ENCODE measurements at regions not wholly inside any gene's neighbourhood (a gene's known extent, or its start where the extent isn't known, plus 50 kb on each side); places are given as distances from the start of the nearest gene placed in this dataset.
"Not testable (repeated sequence)": the region's sequence is repeated elsewhere in the genome, so short reads cannot be mapped to it uniquely, and the experiment has no call there.

DNA sequence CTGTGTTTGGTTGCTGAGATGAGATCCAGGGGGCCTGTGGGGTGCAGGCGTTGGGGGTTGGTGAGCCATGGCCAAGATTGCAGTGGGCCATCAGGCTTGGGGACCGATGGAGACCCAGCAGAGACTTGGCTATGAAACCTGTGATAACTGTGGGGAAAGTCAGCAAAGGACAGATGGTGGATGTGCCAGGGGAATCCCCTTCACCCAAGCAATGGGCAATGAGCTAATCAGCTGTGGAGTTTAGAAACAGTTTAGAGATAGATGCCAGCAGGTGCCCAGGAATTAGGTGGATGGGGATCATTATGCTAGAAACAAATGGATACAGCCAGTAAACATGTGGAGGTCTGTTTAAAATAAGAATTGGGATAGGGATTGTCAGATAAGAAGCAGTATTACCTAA, 151.4 kb upstream of the FERD3L start:
- DNase-seq (ENCODE audit: low spot score), result no peak

DNA sequence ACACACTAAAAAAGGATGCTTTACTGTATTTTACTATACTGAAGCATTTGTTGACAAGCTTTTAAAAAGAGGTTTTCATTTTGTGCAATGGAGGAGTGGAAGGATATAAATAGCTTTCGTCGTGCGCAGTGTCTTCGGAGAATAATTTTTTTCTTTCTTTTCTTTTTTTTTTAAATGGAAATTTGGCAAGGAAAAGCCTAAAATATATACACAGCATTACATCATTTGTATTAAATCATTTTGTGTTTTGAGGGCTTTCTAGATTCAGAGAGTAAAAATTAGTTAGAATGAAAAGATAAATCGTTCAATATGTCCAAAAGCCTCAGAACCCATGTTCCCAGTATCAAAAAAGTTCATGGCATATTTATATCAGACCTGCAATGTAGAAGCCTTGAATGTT, 150.2 kb upstream of the FERD3L start:
- DNase-seq (ENCODE audit: low spot score), result no peak

DNA sequence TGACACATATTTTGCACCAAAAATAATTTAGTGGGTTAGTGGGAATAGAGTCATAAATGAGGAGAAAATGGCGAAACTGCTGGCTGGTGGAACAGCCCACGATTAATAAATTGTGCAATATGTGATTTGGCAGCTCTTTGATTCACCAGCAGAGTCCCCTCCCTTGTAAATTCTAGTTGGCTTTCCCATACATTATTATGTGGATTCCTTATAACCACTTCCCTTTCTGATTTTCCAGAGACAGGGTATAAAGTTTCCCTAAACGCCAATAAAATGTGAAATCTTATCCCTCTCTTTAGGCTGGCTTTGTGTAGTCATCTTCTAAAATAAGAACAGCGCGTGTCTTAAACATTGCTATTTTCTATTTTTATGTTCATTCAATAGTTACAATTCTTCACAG, 149.4 kb upstream of the FERD3L start:
- no peak for DNase-seq (ENCODE audit: low spot score)

DNA sequence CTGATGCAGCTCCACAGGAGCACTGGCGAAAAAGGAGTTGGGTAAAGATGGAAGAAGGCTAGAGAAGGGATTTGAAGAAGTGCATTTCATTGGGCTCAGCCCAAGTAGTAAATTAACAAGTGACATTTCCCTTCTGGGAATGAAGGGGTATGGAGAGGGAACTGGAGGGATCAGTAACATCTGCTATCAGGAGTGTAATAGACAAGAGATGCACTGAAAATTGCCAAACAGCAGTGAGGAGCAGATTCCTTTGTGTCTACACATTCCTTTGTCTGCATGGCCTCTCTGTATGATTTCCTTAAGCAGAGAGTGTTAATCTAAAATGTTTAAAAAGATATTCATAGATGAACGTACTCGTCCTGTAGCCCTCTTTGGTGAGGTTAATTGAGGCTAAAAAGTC, 148.2 kb upstream of the FERD3L start:
- no peak for DNase-seq (ENCODE audit: low spot score)

DNA sequence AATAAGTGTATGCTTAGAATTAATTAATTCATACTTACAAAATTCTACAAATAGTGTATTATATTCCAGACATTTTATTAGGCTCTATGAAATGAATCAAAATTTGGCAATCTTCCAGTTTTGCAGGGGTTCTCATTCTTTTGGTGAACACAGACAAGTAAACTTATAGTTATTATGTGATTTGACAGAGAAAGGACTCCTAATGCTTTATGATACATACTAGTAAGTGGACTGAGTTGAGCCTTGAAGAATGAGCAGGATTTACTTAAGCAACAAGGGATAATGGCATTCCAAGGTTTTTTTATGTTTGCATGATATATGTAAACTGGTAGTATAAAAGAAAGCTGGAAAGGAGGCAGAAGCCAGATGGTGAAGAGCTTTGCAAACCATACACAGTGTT, 145.7 kb upstream of the FERD3L start:
- DNase-seq (ENCODE audit: low spot score), result no peak

DNA sequence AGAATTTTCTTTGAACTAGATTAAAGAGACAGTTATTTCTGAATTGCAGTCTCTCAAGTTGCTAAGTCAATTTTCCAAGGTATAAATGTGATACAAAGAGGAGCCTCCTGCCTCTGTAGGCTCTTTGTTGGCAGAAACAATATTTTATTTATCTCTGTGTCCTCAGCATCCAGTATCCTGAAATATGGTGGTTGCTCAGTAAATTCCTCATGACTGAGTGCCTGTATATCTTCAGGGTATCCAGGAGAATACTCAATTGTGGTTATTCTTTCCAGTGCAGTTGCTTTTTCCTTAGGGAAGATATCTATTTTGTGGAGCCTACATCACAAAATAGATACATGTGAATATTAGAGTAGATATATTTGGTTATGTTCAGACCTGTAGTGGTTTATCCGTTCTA, 144.8 kb upstream of the FERD3L start:
- no peak for DNase-seq (ENCODE audit: low spot score)

DNA sequence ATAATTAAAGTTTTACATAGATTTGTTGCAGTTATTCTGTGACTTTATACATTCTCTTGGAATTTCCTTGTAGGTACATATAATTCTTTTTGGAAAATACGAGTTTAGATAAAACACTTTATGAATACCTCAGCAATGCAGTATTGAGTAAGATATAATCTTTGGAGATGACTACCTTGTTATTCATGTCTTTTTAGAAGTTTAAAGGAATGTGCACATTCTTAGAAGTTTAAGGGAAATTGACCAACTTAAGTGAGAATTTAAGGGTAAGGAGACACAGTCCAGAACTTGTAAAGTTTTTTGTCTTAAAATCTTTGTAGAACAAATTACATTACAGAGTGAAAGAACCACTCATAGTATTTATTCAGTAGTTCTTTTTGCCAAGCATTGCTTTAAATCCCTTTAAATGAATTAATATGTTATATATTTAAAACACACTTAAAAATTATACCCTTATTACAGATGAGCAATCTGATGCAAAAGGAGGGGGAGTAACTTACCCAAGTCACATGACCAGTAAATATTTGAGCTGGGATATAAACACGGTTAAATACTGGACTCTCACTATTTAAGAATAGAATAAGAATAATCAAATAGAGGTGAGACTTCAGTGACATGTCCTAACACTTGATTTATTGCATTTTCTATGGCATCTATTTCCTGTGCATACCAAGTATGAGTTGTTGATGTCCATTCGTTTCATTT, 139.5 kb upstream of the FERD3L start:
- DNase-seq (ENCODE audit: low spot score), result no peak

DNA sequence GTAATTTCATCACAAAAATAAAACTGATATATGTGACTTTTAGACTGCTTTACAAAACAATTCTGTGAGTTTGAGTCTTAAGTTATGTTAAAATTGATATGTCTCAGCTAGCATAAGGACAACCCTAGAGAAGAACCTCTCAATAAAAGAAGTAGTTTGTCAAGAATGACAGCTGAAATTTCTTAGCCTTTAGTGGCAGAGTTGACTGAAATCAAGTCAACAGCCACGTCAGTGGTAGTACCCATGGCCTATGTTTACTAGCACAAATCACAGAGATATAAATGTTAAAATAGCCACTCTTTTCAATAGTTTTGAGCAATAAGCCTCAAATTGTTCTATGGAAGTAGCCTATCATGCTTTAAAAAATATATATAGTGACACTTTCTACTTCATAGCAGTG, 138.9 kb upstream of the FERD3L start:
- no peak for DNase-seq (ENCODE audit: low spot score)

DNA sequence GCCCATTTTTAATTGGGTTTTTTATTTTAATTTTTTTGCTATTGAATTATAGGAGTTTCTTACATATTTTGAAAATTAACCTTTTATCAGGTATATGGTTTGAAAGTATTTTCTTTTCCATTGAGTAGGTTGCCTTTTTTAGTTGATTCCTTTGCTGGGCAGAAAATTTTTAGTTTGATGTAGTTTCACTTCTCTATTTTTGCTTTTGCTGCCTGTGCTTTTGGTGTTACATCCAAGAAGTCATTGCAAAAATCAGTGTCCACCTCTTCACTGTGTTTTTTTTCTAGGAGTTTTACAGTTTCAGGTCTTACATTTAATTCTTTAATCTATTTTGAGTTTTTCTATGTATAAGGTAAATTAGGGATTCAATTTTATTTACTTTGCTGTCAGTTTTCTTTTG, 129.8 kb upstream of the FERD3L start:
- no peak for DNase-seq (ENCODE audit: low spot score)

DNA sequence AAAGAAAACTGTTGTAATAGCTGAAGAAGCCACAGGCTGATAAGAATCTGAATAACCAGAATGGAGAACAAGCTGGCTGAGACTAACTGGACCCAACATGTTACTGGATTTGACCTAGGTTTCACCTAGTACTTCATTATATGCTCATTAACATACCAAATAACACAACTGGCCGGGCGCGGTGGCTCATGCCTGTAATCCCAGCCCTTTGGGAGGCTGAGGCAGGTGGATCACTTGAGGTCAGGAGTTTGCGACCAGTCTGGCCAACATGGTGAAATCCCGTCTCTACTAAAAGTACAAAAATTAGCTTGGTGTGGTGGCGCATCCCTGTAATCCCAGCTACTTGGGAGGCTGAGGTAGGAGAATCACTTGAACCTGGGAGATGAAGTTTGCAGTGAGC, 127.1 kb upstream of the FERD3L start:
- not testable (repeated sequence) for DNase-seq (ENCODE audit: low spot score)

DNA sequence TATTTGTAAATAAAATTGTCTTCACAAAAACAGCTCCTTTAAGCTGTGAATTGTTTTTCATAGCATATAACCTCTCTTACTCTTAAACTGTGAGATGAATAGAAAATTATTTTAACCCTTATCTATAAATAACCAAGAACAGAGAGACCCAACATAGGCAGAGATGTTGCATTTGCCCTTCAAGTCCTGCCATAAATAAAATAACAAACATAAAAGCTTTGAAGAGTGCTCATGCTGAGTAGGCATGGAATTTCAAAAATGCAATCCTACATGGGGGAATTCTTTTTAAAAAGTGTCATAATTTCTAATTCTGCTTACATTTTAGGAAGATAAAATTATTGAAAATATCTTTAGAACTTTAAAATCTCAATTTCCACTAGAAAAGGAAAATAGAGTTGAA, 124.1 kb upstream of the FERD3L start:
- no peak for DNase-seq (ENCODE audit: low spot score)

DNA sequence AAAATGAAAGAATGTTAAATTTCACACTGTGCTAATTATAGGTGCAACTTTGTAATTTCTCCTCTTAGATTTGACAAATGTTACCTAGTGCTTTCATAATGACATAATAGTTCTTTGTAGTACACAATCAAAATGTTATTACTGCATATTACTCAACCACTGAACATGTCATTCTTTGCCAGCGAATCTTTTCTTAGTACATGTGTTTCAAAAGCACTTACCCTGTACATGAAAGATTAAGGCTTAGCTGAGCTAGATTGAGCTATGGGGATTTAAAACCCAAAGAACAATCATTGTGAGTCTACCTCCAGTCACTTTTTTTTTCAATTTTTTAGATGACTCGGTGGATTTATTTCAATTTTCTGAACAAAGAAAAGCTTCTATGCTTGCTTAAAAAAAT, 123.5 kb upstream of the FERD3L start:
- no peak for DNase-seq (ENCODE audit: low spot score)

DNA sequence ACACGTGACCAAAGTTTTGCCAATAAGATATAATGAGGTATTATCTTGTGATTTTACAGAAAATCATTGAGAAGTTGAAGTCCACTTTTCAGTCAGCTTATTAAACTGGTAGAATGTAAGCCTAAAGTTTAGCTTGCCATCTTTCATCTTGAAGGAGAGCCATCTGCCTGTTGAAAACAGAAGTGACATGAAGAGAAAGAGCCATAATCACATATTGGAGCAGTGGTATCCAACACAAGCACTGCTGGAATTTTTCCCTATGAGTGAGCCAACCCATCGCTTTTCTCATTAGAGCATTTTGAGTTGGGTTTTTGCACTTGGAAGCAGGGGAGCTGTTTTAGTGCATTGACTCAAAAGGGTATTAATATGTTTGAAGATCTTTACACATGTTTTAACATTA, 117.6 kb upstream of the FERD3L start:
- DNase-seq (ENCODE audit: low spot score), result no peak

DNA sequence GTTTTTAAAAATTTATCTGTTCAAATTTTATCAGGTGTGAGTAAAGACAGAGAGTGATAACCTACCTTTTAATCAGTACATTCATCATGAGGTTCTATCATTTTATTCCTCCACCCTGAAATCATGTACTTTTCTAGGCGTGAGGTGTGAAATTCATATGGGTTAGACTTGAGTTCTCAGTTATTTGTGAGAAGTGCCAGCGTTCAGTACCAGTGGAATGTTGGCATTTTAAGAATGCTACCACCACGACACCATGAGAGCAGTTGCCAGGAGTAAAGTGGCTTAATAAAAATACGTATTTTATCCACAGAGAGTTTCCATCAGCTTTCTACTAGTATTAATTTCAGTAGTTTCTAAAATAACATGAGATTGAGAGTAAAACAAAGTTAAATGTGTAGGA, 104.1 kb upstream of the FERD3L start:
- DNase-seq (ENCODE audit: low spot score), result no peak

DNA sequence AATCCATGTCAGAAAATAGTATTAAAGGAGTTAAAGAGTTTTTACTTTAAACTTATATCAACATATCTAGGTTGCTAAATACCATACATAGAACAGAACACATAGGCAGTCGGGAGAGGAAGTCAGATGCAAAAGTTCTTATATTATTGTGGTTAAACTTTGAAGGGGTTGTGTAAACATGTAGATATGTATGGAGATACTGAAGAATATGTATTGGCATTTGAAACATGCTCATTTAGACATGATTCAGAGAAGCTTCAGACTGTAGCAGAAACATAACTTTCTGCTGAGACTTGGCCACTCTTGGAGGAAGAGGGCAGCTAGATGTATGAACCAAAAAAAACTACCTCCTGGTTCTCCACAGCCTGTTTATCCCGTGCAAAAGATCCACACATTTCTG, 103.5 kb upstream of the FERD3L start:
- DNase-seq (ENCODE audit: low spot score), result no peak

DNA sequence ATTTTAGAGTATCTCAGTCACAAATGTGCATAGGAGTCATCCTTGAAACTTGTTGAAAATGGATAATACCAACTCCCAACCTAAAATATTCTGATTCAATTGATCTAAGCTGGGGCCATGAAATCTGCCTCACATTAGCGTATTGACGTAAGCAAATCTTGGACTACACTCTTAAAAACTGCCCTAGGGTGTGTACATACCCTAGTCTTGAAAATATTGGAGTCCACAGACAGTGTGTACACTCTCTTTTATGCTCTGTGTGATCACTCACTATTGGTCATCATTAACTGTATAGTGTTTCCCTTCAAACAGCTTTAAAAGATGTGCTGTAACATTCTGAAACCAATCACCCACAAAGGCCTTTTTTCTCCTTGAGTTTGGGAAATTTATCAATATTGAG, 102.9 kb upstream of the FERD3L start:
- no peak for DNase-seq (ENCODE audit: low spot score)

DNA sequence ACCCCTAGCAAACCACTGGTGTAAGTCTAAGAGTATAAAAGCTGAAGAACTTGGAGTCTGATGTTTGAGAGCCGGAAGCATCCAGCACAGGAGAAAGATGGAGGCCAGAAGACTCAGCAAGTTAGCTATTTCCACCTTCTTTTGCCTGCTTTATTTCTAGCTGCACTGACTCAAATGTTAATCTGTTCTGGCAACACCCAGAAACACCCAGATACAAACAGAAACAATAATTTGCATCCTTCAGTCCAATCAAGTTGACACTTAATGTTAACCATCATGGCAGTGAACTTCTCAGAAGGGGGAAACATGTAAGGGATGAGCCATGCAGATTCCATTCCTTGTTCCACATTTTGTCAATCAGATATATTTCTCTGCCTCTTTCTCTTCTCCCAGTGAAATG, 101.8 kb upstream of the FERD3L start:
- no peak for DNase-seq (ENCODE audit: low spot score)

DNA sequence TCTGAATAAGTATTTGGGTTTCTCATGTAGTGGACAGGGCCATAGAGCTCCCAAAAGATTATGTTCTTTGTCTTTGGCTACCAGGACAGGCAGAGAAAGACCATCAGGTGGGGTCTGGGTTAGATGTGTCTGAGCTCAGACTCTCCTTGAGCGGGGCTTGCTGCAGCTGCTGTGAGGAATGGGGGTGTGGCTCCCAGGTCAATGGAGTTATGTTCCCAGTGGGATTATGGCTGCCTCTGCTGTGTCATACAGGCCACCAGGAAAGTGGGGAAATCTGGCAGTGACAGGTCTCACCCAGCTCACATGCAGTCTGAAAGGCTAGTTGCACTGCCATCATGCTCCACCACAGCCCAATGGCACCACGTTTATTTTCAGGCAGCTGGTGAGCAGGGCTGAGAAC, 97.0 kb upstream of the FERD3L start:
- DNase-seq (ENCODE audit: low spot score), result no peak

DNA sequence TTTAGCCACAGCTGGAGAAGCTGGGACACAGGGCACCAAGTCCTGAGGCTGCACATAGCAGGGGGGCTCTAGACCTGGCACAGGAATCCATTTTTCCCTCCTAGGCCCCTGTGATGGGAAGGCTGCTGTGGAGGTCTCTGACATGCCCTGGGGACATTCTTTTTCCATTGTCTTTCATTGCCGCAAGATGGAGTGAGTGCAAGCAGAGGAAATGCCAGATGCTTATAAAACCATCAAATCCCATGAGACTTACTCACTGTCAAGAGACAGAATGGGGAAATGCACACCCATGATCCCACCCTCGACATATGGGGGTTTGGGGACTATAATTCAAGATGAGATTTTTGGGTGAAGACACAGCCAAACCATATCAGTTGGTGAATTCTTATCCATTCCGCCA, 94.7 kb upstream of the FERD3L start:
- DNase-seq (ENCODE audit: low spot score), result no peak

DNA sequence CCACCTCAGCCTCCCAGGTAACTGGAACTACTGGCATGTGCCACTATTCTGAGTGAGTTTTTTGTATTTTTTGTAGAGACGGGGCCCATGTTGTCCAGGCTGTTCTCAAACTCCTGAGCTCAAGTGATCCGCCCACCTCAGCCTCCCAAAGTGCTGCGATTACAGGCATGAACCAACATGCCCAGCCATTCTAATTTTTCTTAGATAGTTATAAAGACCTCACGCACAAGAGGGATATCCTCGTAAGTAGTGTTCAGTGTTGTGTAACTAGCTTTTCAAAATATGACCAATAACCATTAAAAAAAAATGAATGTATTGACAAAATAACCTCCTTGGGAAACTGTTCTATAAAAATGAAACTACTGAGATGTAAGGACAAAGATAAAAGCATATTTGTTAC, 90.5 kb upstream of the FERD3L start:
- no peak for DNase-seq (ENCODE audit: low spot score)

DNA sequence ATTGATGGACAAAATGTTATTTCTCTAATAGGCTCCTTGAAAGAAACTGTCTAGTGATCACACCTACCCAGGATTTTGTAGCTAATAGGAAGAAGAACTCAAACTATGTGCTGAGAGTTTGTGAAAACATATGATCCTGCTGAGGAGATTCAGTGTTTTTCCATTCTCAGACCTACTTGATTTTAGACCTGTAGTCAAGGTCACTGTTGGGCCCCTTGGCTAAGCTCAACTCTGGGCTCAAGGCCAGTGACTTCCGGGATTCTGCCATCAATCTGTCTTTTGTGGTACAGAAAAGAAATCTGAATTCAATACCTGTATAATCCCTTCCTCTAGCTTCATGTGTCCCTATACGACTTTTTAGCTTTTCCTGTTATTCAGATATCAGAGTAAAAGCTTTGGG, 79.7 kb upstream of the FERD3L start:
- DNase-seq (ENCODE audit: low spot score), result no peak

DNA sequence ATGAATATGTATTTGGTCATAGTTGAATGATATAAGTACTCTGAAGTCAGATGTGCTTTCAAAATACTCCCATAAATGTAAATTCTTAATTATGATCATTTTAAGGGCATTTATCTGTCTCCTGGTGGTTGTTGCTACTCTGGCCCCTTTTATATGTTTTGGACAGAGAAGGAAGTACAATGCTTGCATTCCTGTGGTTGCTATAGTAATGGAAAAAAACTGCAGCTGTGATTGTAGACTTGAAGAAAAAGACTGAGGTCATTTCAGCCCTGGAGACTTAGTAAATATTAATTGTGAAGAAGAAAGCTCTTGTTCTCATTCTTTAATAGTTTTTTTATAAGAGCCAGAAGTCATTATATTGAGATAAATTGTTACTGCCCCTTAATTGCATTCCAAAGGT, 70.2 kb upstream of the FERD3L start:
- DNase-seq (ENCODE audit: low spot score), result no peak

DNA sequence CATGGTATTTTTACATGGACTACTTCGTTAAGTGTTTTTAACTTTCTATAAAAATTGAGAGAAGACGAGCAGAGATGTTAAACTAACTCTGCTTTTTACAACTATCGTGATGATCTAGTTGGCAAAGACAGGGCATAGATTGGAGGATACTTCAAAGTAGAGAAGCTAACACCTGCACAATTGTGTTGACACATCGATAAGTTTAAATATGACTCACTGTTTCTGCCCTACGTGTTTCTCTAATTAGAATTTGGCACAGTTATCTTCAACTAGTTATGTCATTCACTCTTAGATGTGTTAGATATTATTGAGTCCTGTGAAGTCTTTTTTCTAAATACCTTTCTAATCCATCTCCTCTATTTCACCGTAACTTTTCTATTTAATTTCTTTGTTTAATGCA, 68.5 kb upstream of the FERD3L start:
- DNase-seq (ENCODE audit: low spot score), result no peak

DNA sequence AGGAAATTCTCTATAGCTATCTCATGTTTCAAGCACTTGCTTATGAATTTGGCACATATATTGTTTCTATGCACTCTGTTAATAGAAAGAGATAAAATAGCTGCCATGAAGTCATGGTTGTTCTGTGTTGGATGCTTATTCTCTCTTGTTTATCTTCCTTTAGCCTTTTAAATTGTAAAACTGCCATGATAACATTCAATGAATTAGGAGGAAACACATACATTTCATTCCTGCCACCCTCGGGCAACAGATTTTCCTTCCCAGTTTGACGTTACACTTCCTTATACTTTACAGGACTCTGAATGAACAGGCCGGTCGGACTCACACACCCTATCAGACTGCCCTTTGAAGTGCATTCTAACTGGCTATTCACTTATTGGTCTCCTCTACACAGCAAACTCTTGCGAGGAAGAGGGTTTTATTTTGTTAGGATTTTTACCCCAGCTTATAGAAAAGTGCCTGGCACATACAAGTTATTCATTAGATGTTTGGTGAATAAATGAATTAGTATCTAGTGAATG, 65.7 kb upstream of the FERD3L start:
- DNase-seq (ENCODE audit: low spot score), result no peak

All from kidney capillary endothelial cell (primary cell).